MM.1S (cell line): ENCODE measurements at regions not wholly inside any gene's neighbourhood (a gene's known extent, or its start where the extent isn't known, plus 50 kb on each side); places are given as distances from the start of the nearest gene placed in this dataset.

Experiments
- EZH2 ChIP-seq: fragments of 300-600 bp; sonication (generic); optimal IDR thresholded peaks from 2 replicates; pipeline ENCODE3; 2017; ENCODE audit warnings: low read depth, mild to moderate bottlenecking, antibody characterized with exemption, low read length, mixed read lengths
- TF ChIP-seq, protein P1 (sequence below): fragments of 300-600 bp; sonication (generic); IDR thresholded peaks from 2 replicates; pipeline ENCODE4 v1.5.1; 2016; ENCODE audit warnings: antibody characterized with exemption, low read length, mixed read lengths

DNA sequence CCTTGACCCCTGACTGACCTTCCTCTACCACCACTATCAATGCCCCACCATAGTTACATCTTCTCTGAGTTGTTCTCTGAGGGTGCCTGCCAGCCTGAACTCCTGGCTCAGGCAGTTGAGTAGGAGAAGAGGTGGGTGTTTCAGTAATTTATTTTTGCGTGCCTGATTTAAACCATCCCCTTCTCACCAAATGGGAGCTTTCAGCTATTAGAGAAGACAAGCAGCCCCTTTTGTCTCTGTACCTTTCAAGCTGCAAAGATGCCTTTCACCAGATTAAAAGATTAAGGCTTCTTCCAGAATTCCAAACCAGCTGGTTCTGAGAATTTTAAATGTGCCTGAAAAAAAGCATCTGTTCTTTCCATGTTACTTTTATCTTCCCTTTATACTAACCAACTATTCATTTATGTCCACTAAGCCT is 223.8 kb downstream of the FAM76B start:
- TF ChIP-seq, protein P1, sequence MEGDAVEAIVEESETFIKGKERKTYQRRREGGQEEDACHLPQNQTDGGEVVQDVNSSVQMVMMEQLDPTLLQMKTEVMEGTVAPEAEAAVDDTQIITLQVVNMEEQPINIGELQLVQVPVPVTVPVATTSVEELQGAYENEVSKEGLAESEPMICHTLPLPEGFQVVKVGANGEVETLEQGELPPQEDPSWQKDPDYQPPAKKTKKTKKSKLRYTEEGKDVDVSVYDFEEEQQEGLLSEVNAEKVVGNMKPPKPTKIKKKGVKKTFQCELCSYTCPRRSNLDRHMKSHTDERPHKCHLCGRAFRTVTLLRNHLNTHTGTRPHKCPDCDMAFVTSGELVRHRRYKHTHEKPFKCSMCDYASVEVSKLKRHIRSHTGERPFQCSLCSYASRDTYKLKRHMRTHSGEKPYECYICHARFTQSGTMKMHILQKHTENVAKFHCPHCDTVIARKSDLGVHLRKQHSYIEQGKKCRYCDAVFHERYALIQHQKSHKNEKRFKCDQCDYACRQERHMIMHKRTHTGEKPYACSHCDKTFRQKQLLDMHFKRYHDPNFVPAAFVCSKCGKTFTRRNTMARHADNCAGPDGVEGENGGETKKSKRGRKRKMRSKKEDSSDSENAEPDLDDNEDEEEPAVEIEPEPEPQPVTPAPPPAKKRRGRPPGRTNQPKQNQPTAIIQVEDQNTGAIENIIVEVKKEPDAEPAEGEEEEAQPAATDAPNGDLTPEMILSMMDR = no peak
- TF ChIP-seq EZH2 = no peak
